Islet precursor cell (in vitro differentiated cells): ENCODE measurements at regions not wholly inside any gene's neighbourhood (a gene's known extent, or its start where the extent isn't known, plus 50 kb on each side); places are given as distances from the start of the nearest gene placed in this dataset.

Experiments
- DNase-seq: peaks from one replicate; pipeline ENCODE4 v3.0.0-alpha.2; 2018

GRCh38 chr9:96086936-96087571 is 211.6 kb downstream of the ERCC6L2 start:
- peak; percentile 52 for DNase-seq

GRCh38 chr9:96085491-96086143 is 210.1 kb downstream of the ERCC6L2 start:
- peak; percentile 69 for DNase-seq

- DNase-seq = peak; percentile 95
Measured at GRCh38 chr9:96084331-96084734, 208.8 kb downstream of the ERCC6L2 start.

- DNase-seq = no peak
Measured at GRCh38 chr9:96082516-96083232, 207.2 kb downstream of the ERCC6L2 start.

GRCh38 chr9:96080364-96080763 is 204.9 kb downstream of the ERCC6L2 start:
- no peak for DNase-seq

GRCh38 chr9:96079779-96080178 is 204.3 kb downstream of the ERCC6L2 start:
- DNase-seq = no peak

- DNase-seq = no peak
Measured at GRCh38 chr9:96078897-96079490, 203.5 kb downstream of the ERCC6L2 start.

GRCh38 chr9:96075757-96076156 is 200.3 kb downstream of the ERCC6L2 start:
- DNase-seq = no peak

- DNase-seq = no peak
Measured at GRCh38 chr9:96075111-96075510, 199.6 kb downstream of the ERCC6L2 start.

GRCh38 chr9:96073531-96074480 is 198.3 kb downstream of the ERCC6L2 start:
- DNase-seq = no peak

- no peak for DNase-seq
Measured at GRCh38 chr9:96072930-96073329, 197.4 kb downstream of the ERCC6L2 start.

GRCh38 chr9:96071815-96072124 is 196.3 kb downstream of the ERCC6L2 start:
- no peak for DNase-seq

GRCh38 chr9:96071076-96071814 is 195.8 kb downstream of the ERCC6L2 start:
- peak; percentile 77 for DNase-seq

GRCh38 chr9:96069629-96070220 is 194.2 kb downstream of the ERCC6L2 start:
- no peak for DNase-seq

GRCh38 chr9:96068511-96068910 is 193.0 kb downstream of the ERCC6L2 start:
- no peak for DNase-seq

- no peak for DNase-seq
Measured at GRCh38 chr9:96067600-96067999, 192.1 kb downstream of the ERCC6L2 start.

GRCh38 chr9:96067004-96067403 is 191.5 kb downstream of the ERCC6L2 start:
- no peak for DNase-seq

- DNase-seq = no peak
Measured at GRCh38 chr9:96065482-96066251, 190.2 kb downstream of the ERCC6L2 start.

- DNase-seq = peak; percentile 73
Measured at GRCh38 chr9:96064826-96065481, 189.5 kb downstream of the ERCC6L2 start.

- DNase-seq = peak; percentile 72
Measured at GRCh38 chr9:96062854-96063253, 187.4 kb downstream of the ERCC6L2 start.
